Endothelial cell of umbilical vein (primary cell): ENCODE measurements at regions not wholly inside any gene's neighbourhood (a gene's known extent, or its start where the extent isn't known, plus 50 kb on each side); places are given as distances from the start of the nearest gene placed in this dataset.

Source experiments
- BruUV-seq: library from RNA; stranded (reverse); fragments of 400-500 nt; replicated peaks from 2 replicates; lab custom pipeline; 2021; lab: Mats Ljungman, UMichigan
- CTCF ChIA-PET: fragments of 300-600, 350-600 bp; sonication (Branson Sonifier 250); formaldehyde crosslinking; loops from one replicate; lab custom pipeline; 2021; ENCODE audit warnings: antibody characterized with exemption, inconsistent platforms; lab: Charles Lee
- POLR2A ChIA-PET: fragments of 300-600, 350-600 bp; sonication (Branson Sonifier 250); formaldehyde crosslinking; loops from one replicate; lab custom pipeline; 2021; ENCODE audit warnings: antibody characterized with exemption, inconsistent platforms; lab: Charles Lee
- DNase-seq: peaks from one replicate; pipeline ENCODE4 v3.0.0-alpha.2; 2011; ENCODE audit warnings: low read depth, low spot score
- FAIRE-seq: peaks from 2 replicates; lab custom pipeline; 2011; peaks lifted over from hg19 to GRCh38; lab: Jason Lieb, UNC
- H2AFZ ChIP-seq: 2 replicates; pipeline ENCODE4 v1.6.0; 2012; ENCODE audit warnings: low read depth, low read length, control low read depth, inconsistent platforms
- H3K27ac ChIP-seq: 2 replicates; pipeline ENCODE4 v1.5.1; 2011; ENCODE audit warnings: low read depth, mild to moderate bottlenecking, control low read depth, low read length, moderate library complexity; ENCODE audit not compliant: insufficient read depth
- H3K27me3 ChIP-seq, 2 experiments: 2 replicates each; pipeline versions ENCODE4 v1.6.0 to v1.6.1; 2011; ENCODE audit warnings: low read length in 2 of 2, mixed read lengths in 1 of 2; ENCODE audit not compliant: control insufficient read depth in 2 of 2, insufficient read depth in 2 of 2
- H3K36me3 ChIP-seq, 2 experiments: 2 replicates in 1 of 2; 3 replicates in 1 of 2; pipeline ENCODE4 v1.5.1; 2011; ENCODE audit warnings: low read length in 2 of 2, mild to moderate bottlenecking in 1 of 2, moderate library complexity in 1 of 2; ENCODE audit not compliant: control insufficient read depth in 2 of 2, insufficient read depth in 2 of 2; ENCODE audit errors: extremely low read depth in 1 of 2
- H3K4me1 ChIP-seq: 3 replicates; pipeline ENCODE4 v1.5.1; 2011; ENCODE audit warnings: mild to moderate bottlenecking, low read length; ENCODE audit not compliant: control insufficient read depth, insufficient read depth; ENCODE audit errors: extremely low read depth
- H3K4me2 ChIP-seq: 2 replicates; pipeline ENCODE4 v1.6.1; 2011; ENCODE audit warnings: low read length, control low read depth, mixed read lengths; ENCODE audit not compliant: insufficient read depth
- H3K4me3 ChIP-seq, 3 experiments: fragments of 200-600 bp in 1 of 3; sonication (generic), shearing (Covaris generic) in 1 of 3; replicated peaks in 1 of 3; 2 replicates each; pipeline ENCODE4 v1.5.1; 2011 to 2016; ENCODE audit warnings: control low read depth in 3 of 3, low read length in 3 of 3, mild to moderate bottlenecking in 2 of 3, inconsistent platforms in 1 of 3, low read depth in 1 of 3, moderate library complexity in 1 of 3; ENCODE audit not compliant: insufficient read depth in 1 of 3
- H3K79me2 ChIP-seq: 2 replicates; pipeline ENCODE4 v1.6.0; 2012; ENCODE audit warnings: low read length, inconsistent platforms; ENCODE audit not compliant: control insufficient read depth, insufficient read depth
- H3K9ac ChIP-seq: replicated peaks from 2 replicates; pipeline ENCODE3; 2011; ENCODE audit warnings: low read length, control low read depth; ENCODE audit not compliant: insufficient read depth; ENCODE audit errors: extremely low read depth
- H3K9me1 ChIP-seq: replicated peaks from 3 replicates; pipeline ENCODE4 v1.6.0; 2011; ENCODE audit warnings: mild to moderate bottlenecking, low read length; ENCODE audit not compliant: control insufficient read depth, insufficient read depth; ENCODE audit errors: extremely low read depth
- H3K9me3 ChIP-seq: replicated peaks from 2 replicates; pipeline ENCODE4 v1.5.1; 2012; ENCODE audit warnings: low read length, inconsistent platforms; ENCODE audit not compliant: control insufficient read depth, insufficient read depth
- H4K20me1 ChIP-seq: replicated peaks from 2 replicates; pipeline ENCODE3; 2011; ENCODE audit warnings: mild to moderate bottlenecking, low read length; ENCODE audit not compliant: control insufficient read depth, insufficient read depth; ENCODE audit errors: extremely low read depth
- CTCF ChIP-seq, 2 donors: IDR thresholded peaks; 1 replicate in 1 of 2; 2 replicates in 1 of 2; pipeline ENCODE4 v1.5.1; 2011; ENCODE audit warnings: low read length in 2 of 2, mild to moderate bottlenecking in 2 of 2, moderate library complexity in 2 of 2, control low read depth in 1 of 2, inconsistent platforms in 1 of 2, low read depth in 1 of 2; ENCODE audit not compliant: insufficient read depth in 1 of 2; ENCODE audit errors: extremely low read depth in 1 of 2
- EZH2 ChIP-seq: IDR thresholded peaks from 2 replicates; pipeline ENCODE4 v1.6.1; 2012; ENCODE audit warnings: borderline replicate concordance, low read depth, mild to moderate bottlenecking, moderate library complexity, low read length, inconsistent platforms; ENCODE audit not compliant: severe bottlenecking
- FOS ChIP-seq: IDR thresholded peaks from 2 replicates; pipeline ENCODE4 v1.6.1; 2011; ENCODE audit warnings: mild to moderate bottlenecking, low read length, moderate library complexity, borderline replicate concordance; ENCODE audit not compliant: insufficient read depth
- GATA2 ChIP-seq: IDR thresholded peaks from 2 replicates; pipeline ENCODE4 v1.7.0; 2011; ENCODE audit warnings: low read depth, mild to moderate bottlenecking, moderate library complexity, mixed read lengths, low read length; ENCODE audit not compliant: insufficient read length, insufficient read depth
- JUN ChIP-seq: IDR thresholded peaks from 2 replicates; pipeline ENCODE4 v1.6.1; 2011; ENCODE audit warnings: borderline replicate concordance, low read depth; ENCODE audit not compliant: insufficient read length, insufficient read depth
- MAX ChIP-seq: IDR thresholded peaks from 2 replicates; pipeline ENCODE4 v1.6.1; 2011; ENCODE audit not compliant: insufficient read depth, insufficient read length
- MYC ChIP-seq: IDR thresholded peaks from one replicate; pipeline ENCODE4 v1.6.1; 2011; ENCODE audit warnings: mild to moderate bottlenecking, low read depth, low read length
- POLR2A ChIP-seq: IDR thresholded peaks from 2 replicates; pipeline ENCODE4 v1.6.1; 2012; ENCODE audit warnings: low read depth, mild to moderate bottlenecking, control low read depth, low read length
- POLR2AphosphoS5 ChIP-seq: IDR thresholded peaks from 2 replicates; pipeline ENCODE4 v1.6.1; 2012; ENCODE audit warnings: low read depth, mild to moderate bottlenecking, control low read depth, low read length, moderate library complexity; ENCODE audit not compliant: insufficient read depth
- dilution Hi-C: fragments of 300-500 bp; cut with MboI; formaldehyde crosslinking; loops from one replicate; pipeline ENCODE4 v1.15.0; 2019; ENCODE audit warnings: low sequenced_read_pairs; ENCODE audit not compliant: extremely low pct_ligation_motif_present
- intact Hi-C: fragments of 100-400 bp; cut with micrococcal nuclease; formaldehyde crosslinking; loops from one replicate; pipeline ENCODE4 v1.10.0; 2022

- FAIRE-seq (no peak), DNase-seq (no peak)
- ChIA-PET CTCF (interaction anchor here (0.9 to 1.6 kb wide), 2 partner anchors 9 to 10 kb away, joined by 3 read pairs; no protein-coding TSS in a partner anchor), POLR2A (no interaction called here)
- no peaks in the 10 kb centered on the region for H3K9me1 ChIP-seq
- no peaks in the 10 kb centered on the region for H3K4me1 ChIP-seq
- no peak overlapping the region for H3K4me2 ChIP-seq
- intact Hi-C loops (no loop called here), dilution Hi-C loops (no loop called here)
- no peak overlapping the region for H3K9ac ChIP-seq
- no peak overlapping the region for H3K27ac ChIP-seq
- no peaks in the 10 kb centered on the region for H3K27me3 ChIP-seq
- TF ChIP-seq MYC (no peak), GATA2 (no peak), EZH2 (no peak), MAX (no peak), FOS (no peak), CTCF (IDR thresholded peaks at IDR 0.05; ENCODE audit: extremely low read depth in 1 of 2, insufficient read depth in 1 of 2, low read depth in 1 of 2, low read length in 2 of 2) (no peak), POLR2AphosphoS5 (no peak), POLR2A (no peak), JUN (no peak)
- no TSS peak for BruUV-seq
- no peak overlapping the region for H3K4me3 ChIP-seq
- no peak overlapping the region for H2AFZ ChIP-seq
- H3K79me2 ChIP-seq: no peaks in the 10 kb centered on the region
- H3K36me3 ChIP-seq: no peaks in the 10 kb centered on the region
- no peaks in the 10 kb centered on the region for H3K9me3 ChIP-seq
- no peaks in the 10 kb centered on the region for H4K20me1 ChIP-seq
These were observed 53.8 kb upstream of the LYPLAL1 start for GRCh38 chr1:219119839-219120238.
